Neural cell (in vitro differentiated cells): ENCODE measurements at regions not wholly inside any gene's neighbourhood (a gene's known extent, or its start where the extent isn't known, plus 50 kb on each side); places are given as distances from the start of the nearest gene placed in this dataset.

Experiments used
- H2AFZ ChIP-seq: fragments of 200-600, 300-800 bp; sonication (generic), shearing (Covaris generic); 2 replicates; pipeline ENCODE4 v1.6.0; 2014; ENCODE audit warnings: low read depth, mild to moderate bottlenecking, antibody characterized with exemption, low read length, moderate library complexity
- H3F3A ChIP-seq: fragments of 200-600 bp; shearing (Covaris generic); 2 replicates; pipeline ENCODE4 v1.6.1; 2016; ENCODE audit warnings: mild to moderate bottlenecking, moderate library complexity, mixed read lengths, antibody characterized with exemption, low read length; ENCODE audit not compliant: insufficient read depth, poor library complexity, severe bottlenecking
- H3K27ac ChIP-seq: fragments of 200-600, 300-800 bp; sonication (generic), shearing (Covaris generic); 2 replicates; pipeline ENCODE4 v1.5.1; 2014; ENCODE audit warnings: mild to moderate bottlenecking, low read length, moderate library complexity
- H3K27me3 ChIP-seq: fragments of 300-800, 200-600 bp; sonication (generic), shearing (Covaris generic); 2 replicates; pipeline ENCODE4 v1.6.0; 2014; ENCODE audit warnings: mild to moderate bottlenecking, low read depth, low read length, moderate library complexity; ENCODE audit not compliant: insufficient read depth
- H3K36me3 ChIP-seq: fragments of 300-800, 200-600 bp; sonication (generic), shearing (Covaris generic); 2 replicates; pipeline ENCODE4 v1.5.1; 2014; ENCODE audit warnings: mild to moderate bottlenecking, antibody characterized with exemption, low read length, moderate library complexity; ENCODE audit not compliant: insufficient read depth
- H3K4me2 ChIP-seq: fragments of 300-800, 200-600 bp; sonication (generic), shearing (Covaris generic); 2 replicates; pipeline ENCODE4 v1.6.0; 2014; ENCODE audit warnings: mild to moderate bottlenecking, low read length
- H3K4me3 ChIP-seq: fragments of 300-800, 200-600 bp; sonication (generic), shearing (Covaris generic); 2 replicates; pipeline ENCODE4 v1.5.1; 2014; ENCODE audit warnings: mild to moderate bottlenecking, low read length, moderate library complexity
- H3K79me2 ChIP-seq: fragments of 200-600 bp; shearing (Covaris generic); replicated peaks from 2 replicates; pipeline ENCODE4 v1.6.0; 2014; ENCODE audit warnings: mild to moderate bottlenecking, low read length, moderate library complexity; ENCODE audit not compliant: insufficient read depth
- H3K9ac ChIP-seq: fragments of 300-800, 200-600 bp; sonication (generic), shearing (Covaris generic); 2 replicates; pipeline ENCODE4 v1.6.1; 2016; ENCODE audit warnings: mild to moderate bottlenecking, low read length, mixed read lengths
- H3K9me2 ChIP-seq: fragments of 200-600 bp; shearing (Covaris generic); 2 replicates; pipeline ENCODE4 v1.6.1; 2016; ENCODE audit warnings: mild to moderate bottlenecking, low read length, mixed read lengths; ENCODE audit not compliant: insufficient read depth
- H3K9me3 ChIP-seq: fragments of 200-600, 300-800 bp; sonication (generic), shearing (Covaris generic); 2 replicates; pipeline ENCODE4 v1.6.1; 2016; ENCODE audit warnings: mild to moderate bottlenecking, mixed run types, low read length, moderate library complexity, mixed read lengths
- H4K20me1 ChIP-seq: fragments of 200-600 bp; shearing (Covaris generic); 2 replicates; pipeline ENCODE4 v1.6.1; 2016; ENCODE audit warnings: mild to moderate bottlenecking, mixed run types; ENCODE audit not compliant: insufficient read depth
- EP300 ChIP-seq: fragments of 450-650 bp; conservative IDR thresholded peaks from 2 replicates; pipeline ENCODE4 v1.6.1; 2014; ENCODE audit warnings: antibody characterized with exemption, mild to moderate bottlenecking, moderate library complexity; ENCODE audit not compliant: poor library complexity, severe bottlenecking
- EZH2 ChIP-seq: fragments of 200-600, 300-800 bp; shearing (Covaris generic), sonication (generic); IDR thresholded peaks from 2 replicates; pipeline ENCODE4 v1.6.1; 2014; ENCODE audit warnings: antibody characterized with exemption, low read length, borderline replicate concordance, mild to moderate bottlenecking; ENCODE audit not compliant: insufficient read depth, poor library complexity, severe bottlenecking
- MXI1 ChIP-seq: fragments of 450-650 bp; conservative IDR thresholded peaks from 2 replicates; pipeline ENCODE4 v1.6.1; 2014; ENCODE audit warnings: antibody characterized with exemption, mild to moderate bottlenecking; ENCODE audit not compliant: poor library complexity, severe bottlenecking
- POLR2AphosphoS5 ChIP-seq: IDR thresholded peaks from 2 replicates; pipeline ENCODE4 v1.6.1; 2012
- RAD21 ChIP-seq: fragments of 450-650 bp; conservative IDR thresholded peaks from 2 replicates; pipeline ENCODE4 v1.6.1; 2014; ENCODE audit warnings: antibody characterized with exemption, mild to moderate bottlenecking, moderate library complexity
- SMC3 ChIP-seq: fragments of 450-650 bp; conservative IDR thresholded peaks from 2 replicates; pipeline ENCODE4 v1.6.1; 2014; ENCODE audit warnings: antibody characterized with exemption, mild to moderate bottlenecking, moderate library complexity; ENCODE audit not compliant: poor library complexity
- TAF1 ChIP-seq: IDR thresholded peaks from 2 replicates; pipeline ENCODE4 v1.6.1; 2012; ENCODE audit warnings: low read depth
- TF ChIP-seq, protein P1 (sequence below): IDR thresholded peaks from 2 replicates; pipeline ENCODE4 v1.6.1; 2012; ENCODE audit warnings: borderline replicate concordance
- TF ChIP-seq, protein P2 (sequence below): fragments of 450-650 bp; IDR thresholded peaks from 2 replicates; pipeline ENCODE4 v1.5.1; 2014; ENCODE audit warnings: antibody characterized with exemption, mild to moderate bottlenecking, moderate library complexity; ENCODE audit not compliant: poor library complexity, severe bottlenecking

DNA sequence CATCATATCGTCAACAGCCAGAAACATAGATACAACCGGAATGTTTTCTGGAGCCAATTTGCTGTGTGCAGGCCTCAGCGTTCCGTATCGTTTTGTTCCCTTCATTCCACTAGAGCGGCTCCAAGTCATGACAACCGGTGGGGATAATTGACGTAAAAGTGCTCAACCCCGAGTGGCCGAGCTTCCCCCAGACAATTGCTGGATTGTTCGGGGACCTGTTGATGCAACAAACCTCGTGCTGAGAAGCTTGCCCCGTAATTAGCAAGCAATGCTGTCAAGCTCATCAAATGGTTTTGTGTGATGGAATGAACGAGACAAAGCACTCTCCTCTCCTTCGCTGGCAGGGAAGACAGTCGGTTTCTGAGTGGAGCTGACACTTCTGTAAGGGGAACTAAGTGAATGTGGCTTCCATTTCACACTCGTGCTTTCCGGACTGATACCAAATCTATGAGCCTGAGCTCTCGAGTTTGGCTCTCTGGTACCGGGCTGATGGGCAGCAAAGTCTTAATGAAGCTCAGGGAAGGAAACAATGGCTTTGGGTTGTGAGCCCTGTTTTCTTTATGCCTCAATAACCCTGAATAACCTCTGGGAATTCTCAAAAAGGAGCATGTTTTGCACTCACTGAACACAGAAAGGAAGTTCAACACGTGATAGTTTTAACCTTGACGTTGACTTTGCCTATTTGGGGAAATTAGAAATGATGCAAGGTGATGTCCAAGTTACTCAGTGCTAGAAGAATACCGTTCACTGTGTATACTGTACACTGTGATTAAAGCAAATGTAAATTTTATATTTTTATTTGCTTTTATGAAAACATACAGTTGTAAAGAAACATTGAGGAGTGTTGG lies 220.5 kb downstream of the BAMBI start:
- Histone ChIP-seq H3K4me3 (peak overlapping the region; percentile 53), H3K9me2 (no peaks in the 10 kb centered on the region), H3K79me2 (no peaks in the 10 kb centered on the region), H3K4me2 (peak overlapping the region; percentile 20), H3K9ac (no peak overlapping the region), H2AFZ (no peak overlapping the region), H3K27ac (no peak overlapping the region), H3K27me3 (no peaks in the 10 kb centered on the region), H3K9me3 (no peaks in the 10 kb centered on the region), H3K36me3 (no peaks in the 10 kb centered on the region), H3F3A (peaks cover 4% of the 10 kb centered on the region), H4K20me1 (no peaks in the 10 kb centered on the region)
- TF ChIP-seq EP300 (peak; percentile 60), POLR2AphosphoS5 (peak; percentile 44), EZH2 (no peak), RAD21 (no peak), SMC3 (no peak), TAF1 (no peak), MXI1 (no peak)
- TF ChIP-seq, protein P1, sequence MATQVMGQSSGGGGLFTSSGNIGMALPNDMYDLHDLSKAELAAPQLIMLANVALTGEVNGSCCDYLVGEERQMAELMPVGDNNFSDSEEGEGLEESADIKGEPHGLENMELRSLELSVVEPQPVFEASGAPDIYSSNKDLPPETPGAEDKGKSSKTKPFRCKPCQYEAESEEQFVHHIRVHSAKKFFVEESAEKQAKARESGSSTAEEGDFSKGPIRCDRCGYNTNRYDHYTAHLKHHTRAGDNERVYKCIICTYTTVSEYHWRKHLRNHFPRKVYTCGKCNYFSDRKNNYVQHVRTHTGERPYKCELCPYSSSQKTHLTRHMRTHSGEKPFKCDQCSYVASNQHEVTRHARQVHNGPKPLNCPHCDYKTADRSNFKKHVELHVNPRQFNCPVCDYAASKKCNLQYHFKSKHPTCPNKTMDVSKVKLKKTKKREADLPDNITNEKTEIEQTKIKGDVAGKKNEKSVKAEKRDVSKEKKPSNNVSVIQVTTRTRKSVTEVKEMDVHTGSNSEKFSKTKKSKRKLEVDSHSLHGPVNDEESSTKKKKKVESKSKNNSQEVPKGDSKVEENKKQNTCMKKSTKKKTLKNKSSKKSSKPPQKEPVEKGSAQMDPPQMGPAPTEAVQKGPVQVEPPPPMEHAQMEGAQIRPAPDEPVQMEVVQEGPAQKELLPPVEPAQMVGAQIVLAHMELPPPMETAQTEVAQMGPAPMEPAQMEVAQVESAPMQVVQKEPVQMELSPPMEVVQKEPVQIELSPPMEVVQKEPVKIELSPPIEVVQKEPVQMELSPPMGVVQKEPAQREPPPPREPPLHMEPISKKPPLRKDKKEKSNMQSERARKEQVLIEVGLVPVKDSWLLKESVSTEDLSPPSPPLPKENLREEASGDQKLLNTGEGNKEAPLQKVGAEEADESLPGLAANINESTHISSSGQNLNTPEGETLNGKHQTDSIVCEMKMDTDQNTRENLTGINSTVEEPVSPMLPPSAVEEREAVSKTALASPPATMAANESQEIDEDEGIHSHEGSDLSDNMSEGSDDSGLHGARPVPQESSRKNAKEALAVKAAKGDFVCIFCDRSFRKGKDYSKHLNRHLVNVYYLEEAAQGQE = no peak
- TF ChIP-seq, protein P2, sequence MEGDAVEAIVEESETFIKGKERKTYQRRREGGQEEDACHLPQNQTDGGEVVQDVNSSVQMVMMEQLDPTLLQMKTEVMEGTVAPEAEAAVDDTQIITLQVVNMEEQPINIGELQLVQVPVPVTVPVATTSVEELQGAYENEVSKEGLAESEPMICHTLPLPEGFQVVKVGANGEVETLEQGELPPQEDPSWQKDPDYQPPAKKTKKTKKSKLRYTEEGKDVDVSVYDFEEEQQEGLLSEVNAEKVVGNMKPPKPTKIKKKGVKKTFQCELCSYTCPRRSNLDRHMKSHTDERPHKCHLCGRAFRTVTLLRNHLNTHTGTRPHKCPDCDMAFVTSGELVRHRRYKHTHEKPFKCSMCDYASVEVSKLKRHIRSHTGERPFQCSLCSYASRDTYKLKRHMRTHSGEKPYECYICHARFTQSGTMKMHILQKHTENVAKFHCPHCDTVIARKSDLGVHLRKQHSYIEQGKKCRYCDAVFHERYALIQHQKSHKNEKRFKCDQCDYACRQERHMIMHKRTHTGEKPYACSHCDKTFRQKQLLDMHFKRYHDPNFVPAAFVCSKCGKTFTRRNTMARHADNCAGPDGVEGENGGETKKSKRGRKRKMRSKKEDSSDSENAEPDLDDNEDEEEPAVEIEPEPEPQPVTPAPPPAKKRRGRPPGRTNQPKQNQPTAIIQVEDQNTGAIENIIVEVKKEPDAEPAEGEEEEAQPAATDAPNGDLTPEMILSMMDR = no peak

DNA sequence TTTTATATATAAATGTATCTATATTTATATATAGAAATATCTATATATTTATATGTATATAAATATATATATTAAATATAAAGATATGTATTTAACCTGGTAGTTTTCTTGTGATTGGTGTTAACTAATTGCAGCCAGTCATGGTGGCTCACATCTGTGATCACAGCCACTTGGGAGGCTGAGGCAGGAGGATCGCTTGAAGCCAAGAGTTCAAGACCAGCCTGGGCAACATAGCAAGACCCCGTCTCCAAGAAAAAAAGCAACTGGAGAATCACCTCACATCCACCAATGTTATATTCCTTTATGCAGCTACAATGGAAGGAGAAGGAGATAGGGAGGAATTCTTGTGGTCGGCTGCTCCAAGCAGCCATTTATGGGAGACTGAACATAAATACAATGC lies 224.9 kb downstream of the BAMBI start:
- Histone ChIP-seq H2AFZ (no peak overlapping the region), H3K27ac (no peak overlapping the region), H3K9me2 (no peaks in the 10 kb centered on the region), H3K4me2 (no peak overlapping the region), H3K79me2 (no peaks in the 10 kb centered on the region), H3K9me3 (no peaks in the 10 kb centered on the region), H3K4me3 (no peak overlapping the region), H3F3A (peaks cover 4% of the 10 kb centered on the region), H3K9ac (no peak overlapping the region), H4K20me1 (no peaks in the 10 kb centered on the region), H3K36me3 (no peaks in the 10 kb centered on the region), H3K27me3 (peaks cover 4% of the 10 kb centered on the region)
- TF ChIP-seq EZH2 = no peak
- TF ChIP-seq, protein P1 = no peak
- no peak for TF ChIP-seq TAF1
- TF ChIP-seq RAD21 = no peak
- TF ChIP-seq POLR2AphosphoS5 = no peak
- TF ChIP-seq, protein P2 = no peak
- TF ChIP-seq EP300 = no peak
- no peak for TF ChIP-seq MXI1
